ENCODE measurements at regions not wholly inside any gene's neighbourhood (a gene's known extent, or its start where the extent isn't known, plus 50 kb on each side); places are given as distances from the start of the nearest gene placed in this dataset.
"Not testable (repeated sequence)": the region's sequence is repeated elsewhere in the genome, so short reads cannot be mapped to it uniquely, and the experiment has no call there.

DNA sequence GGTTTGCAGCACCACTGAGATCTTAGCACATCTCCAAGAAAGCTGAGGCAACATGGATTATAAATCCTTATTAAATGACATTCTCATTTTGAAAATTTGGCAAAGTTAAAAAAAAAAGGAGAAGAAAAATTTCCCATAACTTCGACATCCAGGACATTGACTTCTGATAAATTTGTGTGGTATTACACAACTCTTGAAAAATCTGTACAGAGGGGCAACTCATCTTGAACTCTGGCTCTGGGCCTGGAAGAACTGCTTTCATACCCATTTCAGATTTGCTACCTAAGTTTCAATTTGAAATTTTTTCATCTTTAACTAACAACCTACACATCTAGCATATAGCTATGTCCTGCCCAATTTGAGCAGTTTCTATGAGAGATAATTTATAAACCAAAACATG, 118.0 kb upstream of the UGP2 start:
- Histone ChIP-seq H3K4me2 (ENCODE audit: low read length) (no peak overlapping the region), H3K9me3 (ENCODE audit: low read length) (no peaks in the 10 kb centered on the region), H4K20me1 (ENCODE audit: insufficient read depth) (no peaks in the 10 kb centered on the region), H3K4me3 (ENCODE audit: low read length) (no peak overlapping the region), H3K36me3 (ENCODE audit: insufficient read depth, low read length) (no peaks in the 10 kb centered on the region), H3K79me2 (replicated peaks; ENCODE audit: insufficient read depth, low read length) (no peaks in the 10 kb centered on the region), H3K9me2 (ENCODE audit: insufficient read depth, low read length) (no peaks in the 10 kb centered on the region), H3K27me3 (ENCODE audit: insufficient read depth, low read depth, low read length) (no peaks in the 10 kb centered on the region), H2AFZ (ENCODE audit: low read depth, low read length) (no peak overlapping the region), H3K9ac (ENCODE audit: low read length) (no peak overlapping the region), H3K27ac (ENCODE audit: low read length) (no peak overlapping the region), H3F3A (ENCODE audit: insufficient read depth, low read length, poor library complexity, severe bottlenecking) (no peaks in the 10 kb centered on the region)
- TF ChIP-seq EP300 (conservative IDR thresholded peaks at IDR 0.05; ENCODE audit: poor library complexity, severe bottlenecking) (no peak), SMC3 (conservative IDR thresholded peaks at IDR 0.05; ENCODE audit: poor library complexity) (no peak), RAD21 (conservative IDR thresholded peaks at IDR 0.05) (no peak), REST (IDR thresholded peaks at IDR 0.05; ENCODE audit: borderline replicate concordance) (no peak), EZH2 (IDR thresholded peaks at IDR 0.05; ENCODE audit: borderline replicate concordance, insufficient read depth, low read length, poor library complexity, severe bottlenecking) (no peak), POLR2AphosphoS5 (IDR thresholded peaks at IDR 0.05) (no peak)

DNA sequence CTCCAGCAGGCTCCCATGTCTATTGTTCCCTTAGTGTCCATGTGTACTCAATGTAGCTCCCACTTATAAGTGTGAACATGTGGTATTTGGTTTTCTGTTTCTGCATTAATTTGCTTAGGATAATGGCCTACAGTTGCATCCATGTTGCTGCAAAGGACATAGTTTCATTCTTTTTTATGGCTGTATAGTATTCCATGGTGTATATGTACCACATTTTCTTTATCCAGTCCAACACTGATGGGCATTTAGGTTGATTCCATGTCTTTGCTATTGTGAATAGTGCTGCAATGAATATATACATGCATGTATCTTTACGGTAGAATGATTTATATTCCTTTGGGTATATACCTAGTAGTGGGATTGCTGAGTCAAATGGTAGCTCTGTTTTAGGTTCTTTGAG, 116.5 kb upstream of the UGP2 start:
- not testable (repeated sequence) for H3K9me3 ChIP-seq (ENCODE audit: low read length); H3K79me2 ChIP-seq (replicated peaks; ENCODE audit: insufficient read depth, low read length); H3K9ac ChIP-seq (ENCODE audit: low read length); H2AFZ ChIP-seq (ENCODE audit: low read depth, low read length); H3K27me3 ChIP-seq (ENCODE audit: insufficient read depth, low read depth, low read length); H4K20me1 ChIP-seq (ENCODE audit: insufficient read depth); H3F3A ChIP-seq (ENCODE audit: insufficient read depth, low read length, poor library complexity, severe bottlenecking); H3K27ac ChIP-seq (ENCODE audit: low read length); H3K36me3 ChIP-seq (ENCODE audit: insufficient read depth, low read length); H3K4me2 ChIP-seq (ENCODE audit: low read length); H3K9me2 ChIP-seq (ENCODE audit: insufficient read depth, low read length); H3K4me3 ChIP-seq (ENCODE audit: low read length)

GRCh38 chr2:63729362-63729761, 112.3 kb upstream of the UGP2 start:
- Histone ChIP-seq H3K9me2 (ENCODE audit: insufficient read depth, low read length) (no peaks in the 10 kb centered on the region), H2AFZ (ENCODE audit: low read depth, low read length) (no peak overlapping the region), H3K27me3 (ENCODE audit: insufficient read depth, low read depth, low read length) (no peaks in the 10 kb centered on the region), H3F3A (ENCODE audit: insufficient read depth, low read length, poor library complexity, severe bottlenecking) (no peaks in the 10 kb centered on the region), H3K4me3 (ENCODE audit: low read length) (no peak overlapping the region), H4K20me1 (ENCODE audit: insufficient read depth) (no peaks in the 10 kb centered on the region), H3K9me3 (ENCODE audit: low read length) (no peaks in the 10 kb centered on the region), H3K4me2 (ENCODE audit: low read length) (no peak overlapping the region), H3K9ac (ENCODE audit: low read length) (no peak overlapping the region), H3K27ac (ENCODE audit: low read length) (no peak overlapping the region), H3K79me2 (replicated peaks; ENCODE audit: insufficient read depth, low read length) (no peaks in the 10 kb centered on the region), H3K36me3 (ENCODE audit: insufficient read depth, low read length) (no peaks in the 10 kb centered on the region)
- TF ChIP-seq EP300 (conservative IDR thresholded peaks at IDR 0.05; ENCODE audit: poor library complexity, severe bottlenecking) = no peak
- no peak for TF ChIP-seq SMC3 (conservative IDR thresholded peaks at IDR 0.05; ENCODE audit: poor library complexity)
- TF ChIP-seq POLR2AphosphoS5 (IDR thresholded peaks at IDR 0.05) = no peak
- no peak for TF ChIP-seq MXI1 (conservative IDR thresholded peaks at IDR 0.05; ENCODE audit: poor library complexity, severe bottlenecking)
- TF ChIP-seq TAF1 (IDR thresholded peaks at IDR 0.05; ENCODE audit: low read depth) = no peak
- no peak for TF ChIP-seq RAD21 (conservative IDR thresholded peaks at IDR 0.05)
- TF ChIP-seq, protein P1, sequence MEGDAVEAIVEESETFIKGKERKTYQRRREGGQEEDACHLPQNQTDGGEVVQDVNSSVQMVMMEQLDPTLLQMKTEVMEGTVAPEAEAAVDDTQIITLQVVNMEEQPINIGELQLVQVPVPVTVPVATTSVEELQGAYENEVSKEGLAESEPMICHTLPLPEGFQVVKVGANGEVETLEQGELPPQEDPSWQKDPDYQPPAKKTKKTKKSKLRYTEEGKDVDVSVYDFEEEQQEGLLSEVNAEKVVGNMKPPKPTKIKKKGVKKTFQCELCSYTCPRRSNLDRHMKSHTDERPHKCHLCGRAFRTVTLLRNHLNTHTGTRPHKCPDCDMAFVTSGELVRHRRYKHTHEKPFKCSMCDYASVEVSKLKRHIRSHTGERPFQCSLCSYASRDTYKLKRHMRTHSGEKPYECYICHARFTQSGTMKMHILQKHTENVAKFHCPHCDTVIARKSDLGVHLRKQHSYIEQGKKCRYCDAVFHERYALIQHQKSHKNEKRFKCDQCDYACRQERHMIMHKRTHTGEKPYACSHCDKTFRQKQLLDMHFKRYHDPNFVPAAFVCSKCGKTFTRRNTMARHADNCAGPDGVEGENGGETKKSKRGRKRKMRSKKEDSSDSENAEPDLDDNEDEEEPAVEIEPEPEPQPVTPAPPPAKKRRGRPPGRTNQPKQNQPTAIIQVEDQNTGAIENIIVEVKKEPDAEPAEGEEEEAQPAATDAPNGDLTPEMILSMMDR (IDR thresholded peaks at IDR 0.05; ENCODE audit: poor library complexity, severe bottlenecking) = no peak
- no peak for TF ChIP-seq REST (IDR thresholded peaks at IDR 0.05; ENCODE audit: borderline replicate concordance)
- TF ChIP-seq EZH2 (IDR thresholded peaks at IDR 0.05; ENCODE audit: borderline replicate concordance, insufficient read depth, low read length, poor library complexity, severe bottlenecking) = no peak

Data from neural cell (in vitro differentiated cells).